ENCODE measurements at regions not wholly inside any gene's neighbourhood (a gene's known extent, or its start where the extent isn't known, plus 50 kb on each side); places are given as distances from the start of the nearest gene placed in this dataset.

GRCh38 chr1:221063651-221064050 lies 184.4 kb downstream of the HLX start:
- no peaks in the 10 kb centered on the region for H3K36me3 ChIP-seq (ENCODE audit: control insufficient read depth in 3 of 3, insufficient read depth in 2 of 3, low read depth in 1 of 3, low read length in 3 of 3)
- no peaks in the 10 kb centered on the region for H3K9me3 ChIP-seq (ENCODE audit: control insufficient read depth in 2 of 2, insufficient read depth in 1 of 2, low read depth in 1 of 2, low read length in 1 of 2)
- no peak overlapping the region for H3K4me3 ChIP-seq (ENCODE audit: low read depth in 1 of 3, low read length in 3 of 3)
- no peaks in the 10 kb centered on the region for H3K4me1 ChIP-seq (ENCODE audit: control insufficient read depth in 3 of 3, insufficient read depth in 2 of 3, low read depth in 1 of 3, low read length in 2 of 3)
- no peaks in the 10 kb centered on the region for H3K27me3 ChIP-seq (ENCODE audit: control insufficient read depth in 3 of 3, insufficient read depth in 3 of 3, low read length in 3 of 3)
- H3K27ac ChIP-seq (ENCODE audit: low read depth in 1 of 3, low read length in 2 of 3): no peak overlapping the region
- FAIRE-seq (no peak), DNase-seq (no peak)

GRCh38 chr1:221066351-221067001 lies 187.2 kb downstream of the HLX start:
- WGBS, 3 donors: 77 to 82% (median 78%) methylated on average over 5 of the region's 5 CpGs
- Histone ChIP-seq H3K36me3 (ENCODE audit: control insufficient read depth in 3 of 3, insufficient read depth in 2 of 3, low read depth in 1 of 3, low read length in 3 of 3) (no peaks in the 10 kb centered on the region), H3K4me1 (ENCODE audit: control insufficient read depth in 3 of 3, insufficient read depth in 2 of 3, low read depth in 1 of 3, low read length in 2 of 3) (no peaks in the 10 kb centered on the region), H3K27me3 (ENCODE audit: control insufficient read depth in 3 of 3, insufficient read depth in 3 of 3, low read length in 3 of 3) (no peaks in the 10 kb centered on the region), H3K4me3 (ENCODE audit: low read depth in 1 of 3, low read length in 3 of 3) (no peak overlapping the region), H3K9me3 (ENCODE audit: control insufficient read depth in 2 of 2, insufficient read depth in 1 of 2, low read depth in 1 of 2, low read length in 1 of 2) (no peaks in the 10 kb centered on the region), H3K27ac (ENCODE audit: low read depth in 1 of 3, low read length in 2 of 3) (no peak overlapping the region)
- FAIRE-seq: no peak
- no peak for DNase-seq

GRCh38 chr1:221067721-221068120 lies 188.5 kb downstream of the HLX start:
- DNase-seq: no peak
- no peaks in the 10 kb centered on the region for H3K9me3 ChIP-seq (ENCODE audit: control insufficient read depth in 2 of 2, insufficient read depth in 1 of 2, low read depth in 1 of 2, low read length in 1 of 2)
- no peak for FAIRE-seq
- H3K36me3 ChIP-seq (ENCODE audit: control insufficient read depth in 3 of 3, insufficient read depth in 2 of 3, low read depth in 1 of 3, low read length in 3 of 3): no peaks in the 10 kb centered on the region
- WGBS, 3 donors: 50 to 63% (median 52%) methylated on average over 2 of the region's 2 CpGs
- H3K27ac ChIP-seq (ENCODE audit: low read depth in 1 of 3, low read length in 2 of 3): no peak overlapping the region
- H3K4me3 ChIP-seq (ENCODE audit: low read depth in 1 of 3, low read length in 3 of 3): no peak overlapping the region
- no peaks in the 10 kb centered on the region for H3K27me3 ChIP-seq (ENCODE audit: control insufficient read depth in 3 of 3, insufficient read depth in 3 of 3, low read length in 3 of 3)
- H3K4me1 ChIP-seq (ENCODE audit: control insufficient read depth in 3 of 3, insufficient read depth in 2 of 3, low read depth in 1 of 3, low read length in 2 of 3): no peaks in the 10 kb centered on the region

- H3K27ac ChIP-seq (ENCODE audit: low read depth in 1 of 3, low read length in 2 of 3): no peak overlapping the region
- no peaks in the 10 kb centered on the region for H3K9me3 ChIP-seq (ENCODE audit: control insufficient read depth in 2 of 2, insufficient read depth in 1 of 2, low read depth in 1 of 2, low read length in 1 of 2)
- no peak overlapping the region for H3K4me3 ChIP-seq (ENCODE audit: low read depth in 1 of 3, low read length in 3 of 3)
- FAIRE-seq (no peak), DNase-seq (no peak)
- no peaks in the 10 kb centered on the region for H3K4me1 ChIP-seq (ENCODE audit: control insufficient read depth in 3 of 3, insufficient read depth in 2 of 3, low read depth in 1 of 3, low read length in 2 of 3)
- H3K27me3 ChIP-seq (ENCODE audit: control insufficient read depth in 3 of 3, insufficient read depth in 3 of 3, low read length in 3 of 3): no peaks in the 10 kb centered on the region
- WGBS, 3 donors: 59 to 68% (median 64%) methylated on average over 5 of the region's 5 CpGs
- H3K36me3 ChIP-seq (ENCODE audit: control insufficient read depth in 3 of 3, insufficient read depth in 2 of 3, low read depth in 1 of 3, low read length in 3 of 3): no peaks in the 10 kb centered on the region
These were observed 190.1 kb downstream of the HLX start for GRCh38 chr1:221069178-221069903.

GRCh38 chr1:221069986-221070385 lies 190.7 kb downstream of the HLX start:
- H3K27me3 ChIP-seq (ENCODE audit: control insufficient read depth in 3 of 3, insufficient read depth in 3 of 3, low read length in 3 of 3): no peaks in the 10 kb centered on the region
- H3K9me3 ChIP-seq (ENCODE audit: control insufficient read depth in 2 of 2, insufficient read depth in 1 of 2, low read depth in 1 of 2, low read length in 1 of 2): no peaks in the 10 kb centered on the region
- H3K27ac ChIP-seq (ENCODE audit: low read depth in 1 of 3, low read length in 2 of 3): no peak overlapping the region
- H3K4me1 ChIP-seq (ENCODE audit: control insufficient read depth in 3 of 3, insufficient read depth in 2 of 3, low read depth in 1 of 3, low read length in 2 of 3): no peaks in the 10 kb centered on the region
- H3K4me3 ChIP-seq (ENCODE audit: low read depth in 1 of 3, low read length in 3 of 3): no peak overlapping the region
- no peak for DNase-seq
- WGBS, 3 donors: 71 to 83% (median 76%) methylated on average over 2 of the region's 2 CpGs
- no peaks in the 10 kb centered on the region for H3K36me3 ChIP-seq (ENCODE audit: control insufficient read depth in 3 of 3, insufficient read depth in 2 of 3, low read depth in 1 of 3, low read length in 3 of 3)
- FAIRE-seq: no peak

- DNase-seq (no peak), FAIRE-seq (no peak)
- Histone ChIP-seq H3K4me3 (ENCODE audit: low read depth in 1 of 3, low read length in 3 of 3) (no peak overlapping the region), H3K27ac (ENCODE audit: low read depth in 1 of 3, low read length in 2 of 3) (no peak overlapping the region), H3K4me1 (ENCODE audit: control insufficient read depth in 3 of 3, insufficient read depth in 2 of 3, low read depth in 1 of 3, low read length in 2 of 3) (no peaks in the 10 kb centered on the region), H3K9me3 (ENCODE audit: control insufficient read depth in 2 of 2, insufficient read depth in 1 of 2, low read depth in 1 of 2, low read length in 1 of 2) (no peaks in the 10 kb centered on the region), H3K36me3 (ENCODE audit: control insufficient read depth in 3 of 3, insufficient read depth in 2 of 3, low read depth in 1 of 3, low read length in 3 of 3) (no peaks in the 10 kb centered on the region), H3K27me3 (ENCODE audit: control insufficient read depth in 3 of 3, insufficient read depth in 3 of 3, low read length in 3 of 3) (no peaks in the 10 kb centered on the region)
- WGBS, 3 donors: 49 to 57% (median 53%) methylated on average over 1 of the region's 1 CpG
These were observed 192.5 kb downstream of the HLX start for GRCh38 chr1:221071777-221072176.

GRCh38 chr1:221072214-221072613 lies 193.0 kb downstream of the HLX start:
- Histone ChIP-seq H3K9me3 (ENCODE audit: control insufficient read depth in 2 of 2, insufficient read depth in 1 of 2, low read depth in 1 of 2, low read length in 1 of 2) (no peaks in the 10 kb centered on the region), H3K36me3 (ENCODE audit: control insufficient read depth in 3 of 3, insufficient read depth in 2 of 3, low read depth in 1 of 3, low read length in 3 of 3) (no peaks in the 10 kb centered on the region), H3K27me3 (ENCODE audit: control insufficient read depth in 3 of 3, insufficient read depth in 3 of 3, low read length in 3 of 3) (no peaks in the 10 kb centered on the region), H3K27ac (ENCODE audit: low read depth in 1 of 3, low read length in 2 of 3) (no peak overlapping the region), H3K4me1 (ENCODE audit: control insufficient read depth in 3 of 3, insufficient read depth in 2 of 3, low read depth in 1 of 3, low read length in 2 of 3) (no peaks in the 10 kb centered on the region), H3K4me3 (ENCODE audit: low read depth in 1 of 3, low read length in 3 of 3) (no peak overlapping the region)
- WGBS, 3 donors: 15 to 67% (median 28%) methylated on average over 1 of the region's 1 CpG
- DNase-seq: no peak
- FAIRE-seq: no peak

GRCh38 chr1:221074332-221074731 lies 195.1 kb downstream of the HLX start:
- H3K4me3 ChIP-seq (ENCODE audit: low read depth in 1 of 3, low read length in 3 of 3): no peak overlapping the region
- no peaks in the 10 kb centered on the region for H3K36me3 ChIP-seq (ENCODE audit: control insufficient read depth in 3 of 3, insufficient read depth in 2 of 3, low read depth in 1 of 3, low read length in 3 of 3)
- WGBS, 3 donors: 60 to 76% (median 61%) methylated on average over 2 of the region's 2 CpGs
- no peaks in the 10 kb centered on the region for H3K27me3 ChIP-seq (ENCODE audit: control insufficient read depth in 3 of 3, insufficient read depth in 3 of 3, low read length in 3 of 3)
- H3K9me3 ChIP-seq (ENCODE audit: control insufficient read depth in 2 of 2, insufficient read depth in 1 of 2, low read depth in 1 of 2, low read length in 1 of 2): no peaks in the 10 kb centered on the region
- H3K4me1 ChIP-seq (ENCODE audit: control insufficient read depth in 3 of 3, insufficient read depth in 2 of 3, low read depth in 1 of 3, low read length in 2 of 3): no peaks in the 10 kb centered on the region
- H3K27ac ChIP-seq (ENCODE audit: low read depth in 1 of 3, low read length in 2 of 3): no peak overlapping the region
- DNase-seq (no peak), FAIRE-seq (no peak)

- Histone ChIP-seq H3K27me3 (ENCODE audit: control insufficient read depth in 3 of 3, insufficient read depth in 3 of 3, low read length in 3 of 3) (no peaks in the 10 kb centered on the region), H3K36me3 (ENCODE audit: control insufficient read depth in 3 of 3, insufficient read depth in 2 of 3, low read depth in 1 of 3, low read length in 3 of 3) (no peaks in the 10 kb centered on the region), H3K27ac (ENCODE audit: low read depth in 1 of 3, low read length in 2 of 3) (no peak overlapping the region), H3K4me1 (ENCODE audit: control insufficient read depth in 3 of 3, insufficient read depth in 2 of 3, low read depth in 1 of 3, low read length in 2 of 3) (no peaks in the 10 kb centered on the region), H3K9me3 (ENCODE audit: control insufficient read depth in 2 of 2, insufficient read depth in 1 of 2, low read depth in 1 of 2, low read length in 1 of 2) (no peaks in the 10 kb centered on the region), H3K4me3 (ENCODE audit: low read depth in 1 of 3, low read length in 3 of 3) (no peak overlapping the region)
- FAIRE-seq (no peak), DNase-seq (no peak)
- 48 to 53% (median 49%) methylated on average over 3 of the region's 3 CpGs for WGBS, 3 donors
These were observed 196.7 kb downstream of the HLX start for GRCh38 chr1:221075911-221076310.
